Thymus (tissue), 11 donors: ENCODE measurements at regions not wholly inside any gene's neighbourhood (a gene's known extent, or its start where the extent isn't known, plus 50 kb on each side); places are given as distances from the start of the nearest gene placed in this dataset.

Source experiments
- DNase-seq, 9 donors: peaks; one replicate each; pipeline ENCODE4 v3.0.0-alpha.2; 2013; ENCODE audit warnings: low spot score in 9 of 9, low read depth in 6 of 9, missing footprints in 1 of 9
- H3K27ac ChIP-seq, 2 donors: one replicate each; pipeline ENCODE4 v1.5.1; 2013; ENCODE audit warnings: control low read depth in 1 of 2, low read depth in 1 of 2, low read length in 1 of 2, mild to moderate bottlenecking in 1 of 2, moderate library complexity in 1 of 2
- H3K27me3 ChIP-seq, 2 donors: one replicate each; pipeline ENCODE4 v1.5.1; 2013; ENCODE audit warnings: low read length in 1 of 2; ENCODE audit not compliant: control insufficient read depth in 2 of 2, insufficient read depth in 1 of 2
- H3K36me3 ChIP-seq, 2 donors: one replicate each; pipeline ENCODE4 v1.5.1; 2013; ENCODE audit warnings: low read length in 1 of 2, mild to moderate bottlenecking in 1 of 2, moderate library complexity in 1 of 2; ENCODE audit not compliant: control insufficient read depth in 2 of 2, insufficient read depth in 2 of 2
- H3K4me1 ChIP-seq, 2 donors: one replicate each; pipeline ENCODE4 v1.5.1; 2013; ENCODE audit warnings: low read length in 2 of 2; ENCODE audit not compliant: control insufficient read depth in 2 of 2, insufficient read depth in 2 of 2
- H3K4me3 ChIP-seq, 2 donors: one replicate each; pipeline ENCODE4 v1.5.1; 2013; ENCODE audit warnings: low read length in 2 of 2, control low read depth in 1 of 2, mild to moderate bottlenecking in 1 of 2
- H3K9me3 ChIP-seq, 2 donors: one replicate each; pipeline ENCODE4 v1.5.1; 2013; ENCODE audit warnings: low read length in 1 of 2, mild to moderate bottlenecking in 1 of 2; ENCODE audit not compliant: control insufficient read depth in 2 of 2, insufficient read depth in 1 of 2
- WGBS: extraction: QIAGEN DNeasy Blood & Tissue Kit; methylation state at CpG from one replicate; pipeline ENCODE4 v1.1.7; 2013; 5-methylcytosine and 5-hydroxymethylcytosine counted together
- donor health status: healthy.

GRCh38 chr3:127105587-127105986 lies 87.3 kb upstream of the PRR23E start:
- Histone ChIP-seq H3K27me3 (peaks cover 0 to 4% of the 10 kb centered on the region in 2 donors), H3K36me3 (no peaks in the 10 kb centered on the region), H3K4me1 (no peaks in the 10 kb centered on the region), H3K4me3 (no peak overlapping the region), H3K9me3 (no peaks in the 10 kb centered on the region), H3K27ac (no peak overlapping the region)
- no peak for DNase-seq
- WGBS = 85% methylated on average over 4 of the region's 4 CpGs

- Histone ChIP-seq H3K9me3 (no peaks in the 10 kb centered on the region), H3K27me3 (peaks cover 0 to 4% of the 10 kb centered on the region in 2 donors), H3K4me3 (no peak overlapping the region), H3K27ac (no peak overlapping the region), H3K4me1 (no peaks in the 10 kb centered on the region), H3K36me3 (no peaks in the 10 kb centered on the region)
- WGBS = 91% methylated on average over 7 of the region's 7 CpGs
- DNase-seq = no peak
Observed at GRCh38 chr3:127106053-127106452, 86.9 kb upstream of the PRR23E start.

GRCh38 chr3:127106456-127106855 lies 86.5 kb upstream of the PRR23E start:
- Histone ChIP-seq H3K9me3 (no peaks in the 10 kb centered on the region), H3K4me1 (no peaks in the 10 kb centered on the region), H3K4me3 (no peak overlapping the region), H3K27ac (no peak overlapping the region), H3K27me3 (peaks cover 0 to 4% of the 10 kb centered on the region in 2 donors), H3K36me3 (no peaks in the 10 kb centered on the region)
- WGBS = 94% methylated on average over 9 of the region's 9 CpGs
- DNase-seq = no peak

GRCh38 chr3:127107002-127107401 lies 85.9 kb upstream of the PRR23E start:
- Histone ChIP-seq H3K27ac (no peak overlapping the region), H3K9me3 (peaks cover 0 to 2% of the 10 kb centered on the region in 2 donors), H3K36me3 (no peaks in the 10 kb centered on the region), H3K27me3 (peaks cover 0 to 4% of the 10 kb centered on the region in 2 donors), H3K4me3 (no peak overlapping the region), H3K4me1 (no peaks in the 10 kb centered on the region)
- WGBS = 90% methylated on average over 9 of the region's 9 CpGs
- no peak for DNase-seq

GRCh38 chr3:127107491-127108375 lies 85.2 kb upstream of the PRR23E start:
- DNase-seq = no peak
- WGBS = 94% methylated on average over 10 of the region's 10 CpGs

DNA sequence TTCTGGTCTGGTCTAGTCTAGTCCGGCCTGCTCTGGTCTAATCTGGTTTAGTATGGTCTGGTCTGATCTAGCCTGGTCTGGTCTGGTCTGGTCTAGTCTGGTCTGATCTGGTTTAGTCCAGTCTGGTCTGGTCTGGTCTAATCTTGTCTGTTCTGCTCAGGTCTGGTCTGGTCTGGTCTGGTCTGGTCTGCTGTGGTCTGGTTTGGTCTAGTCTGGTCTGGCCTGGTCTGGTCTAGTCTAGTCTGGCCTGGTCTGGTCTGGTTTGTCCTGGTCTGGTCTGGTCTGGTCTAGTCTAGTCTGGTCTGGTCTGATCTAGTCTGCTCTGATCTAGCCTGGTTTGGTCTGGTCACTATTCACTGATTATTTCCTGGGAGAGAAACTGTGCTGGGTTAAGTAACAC lies 84.1 kb upstream of the PRR23E start:
- H3K27ac ChIP-seq = no peak overlapping the region
- H3K27me3 ChIP-seq = no peaks in the 10 kb centered on the region
- H3K9me3 ChIP-seq = peaks cover 0 to 7% of the 10 kb centered on the region in 2 donors
- no peaks in the 10 kb centered on the region for H3K36me3 ChIP-seq
- no peaks in the 10 kb centered on the region for H3K4me1 ChIP-seq
- WGBS = 98% methylated on average over 1 of the region's 1 CpG
- no peak for DNase-seq
- H3K4me3 ChIP-seq = no peak overlapping the region

More at GRCh38 chr3:127107491-127108375, 85.2 kb upstream of the PRR23E start:
- Histone ChIP-seq H3K4me3 (no peak overlapping the region), H3K4me1 (no peaks in the 10 kb centered on the region), H3K27me3 (peaks cover 0 to 2% of the 10 kb centered on the region in 2 donors), H3K36me3 (no peaks in the 10 kb centered on the region), H3K9me3 (peaks cover 0 to 6% of the 10 kb centered on the region in 2 donors), H3K27ac (no peak overlapping the region)

DNA sequence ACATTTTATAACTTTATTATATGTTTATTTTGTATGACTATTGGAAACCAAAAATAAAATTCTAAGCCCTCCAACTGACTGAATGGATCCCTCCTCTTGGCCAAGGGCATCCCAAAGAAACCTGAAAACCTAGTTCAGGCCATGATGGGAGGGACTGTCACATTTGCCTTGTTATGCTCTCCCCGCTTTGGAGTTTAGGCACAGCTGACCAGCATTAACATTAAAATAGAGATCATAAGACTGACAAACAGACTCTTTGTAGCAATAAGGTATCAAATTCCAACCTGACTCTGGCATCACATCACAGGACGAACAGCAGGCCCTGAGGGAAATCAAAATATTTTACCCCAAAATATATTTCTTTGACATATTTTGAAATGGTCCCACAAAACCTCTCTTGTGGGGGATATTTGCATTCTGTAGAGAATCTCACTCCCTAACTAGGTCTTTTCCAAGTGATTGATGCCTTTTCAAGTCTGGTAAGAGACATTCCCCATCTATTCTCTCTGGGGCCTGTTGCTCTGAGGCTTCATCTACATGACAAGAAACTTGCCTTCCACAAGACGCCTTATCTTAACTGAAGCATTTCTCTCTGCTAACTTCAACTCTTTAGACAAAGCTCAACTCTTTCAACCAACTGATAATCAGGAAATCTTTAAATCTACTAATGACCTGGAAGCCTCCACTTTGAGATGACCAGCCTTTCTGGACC lies 81.8 kb upstream of the PRR23E start:
- Histone ChIP-seq H3K27ac (no peak overlapping the region), H3K36me3 (no peaks in the 10 kb centered on the region), H3K4me1 (no peaks in the 10 kb centered on the region), H3K9me3 (peaks cover 0 to 7% of the 10 kb centered on the region in 2 donors), H3K27me3 (no peaks in the 10 kb centered on the region), H3K4me3 (no peak overlapping the region)
- 75% methylated on average over 3 of the region's 3 CpGs for WGBS
- DNase-seq = no peak

- H3K9me3 ChIP-seq = peaks cover 0 to 7% of the 10 kb centered on the region in 2 donors
- no peaks in the 10 kb centered on the region for H3K27me3 ChIP-seq
- DNase-seq = no peak
- H3K36me3 ChIP-seq = no peaks in the 10 kb centered on the region
- no peak overlapping the region for H3K27ac ChIP-seq
- 70% methylated on average over 5 of the region's 5 CpGs for WGBS
- no peak overlapping the region for H3K4me3 ChIP-seq
- no peaks in the 10 kb centered on the region for H3K4me1 ChIP-seq
Observed at GRCh38 chr3:127112796-127113570, 79.9 kb upstream of the PRR23E start.

DNA sequence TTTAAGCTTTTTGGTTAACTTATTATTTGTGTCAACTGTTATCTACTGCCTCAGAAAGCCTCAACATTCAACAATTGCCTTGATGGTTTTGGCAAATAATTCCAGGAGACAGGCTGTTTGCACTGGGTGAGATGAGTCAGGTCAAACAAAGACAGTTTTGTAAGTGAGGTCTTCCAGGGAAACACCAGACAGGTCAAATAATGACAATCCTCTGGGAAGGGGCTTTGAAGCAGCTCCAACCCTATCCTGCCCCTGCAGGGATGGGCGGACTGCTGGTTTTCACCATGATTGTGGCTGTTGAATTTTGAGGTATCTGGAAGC lies 79.4 kb upstream of the PRR23E start:
- no peak overlapping the region for H3K4me3 ChIP-seq
- DNase-seq = no peak
- H3K27ac ChIP-seq = no peak overlapping the region
- H3K36me3 ChIP-seq = no peaks in the 10 kb centered on the region
- H3K9me3 ChIP-seq = peaks cover 0 to 7% of the 10 kb centered on the region in 2 donors
- no peaks in the 10 kb centered on the region for H3K4me1 ChIP-seq
- WGBS = 98% methylated on average over 1 of the region's 1 CpG
- H3K27me3 ChIP-seq = peaks cover 0 to 2% of the 10 kb centered on the region in 2 donors
